ENCODE measurements at regions not wholly inside any gene's neighbourhood (a gene's known extent, or its start where the extent isn't known, plus 50 kb on each side); places are given as distances from the start of the nearest gene placed in this dataset.
A peak's percentile ranks its signal among the peaks of the same experiment; 100 is the strongest.
"Not testable (repeated sequence)": the region's sequence is repeated elsewhere in the genome, so short reads cannot be mapped to it uniquely, and the experiment has no call there.

GRCh38 chr11:109519253-109519652 lies 97.3 kb downstream of the C11orf87 start:
- no peaks in the 10 kb centered on the region for H3K36me3 ChIP-seq
- no peak overlapping the region for H2AFZ ChIP-seq (replicated peaks)
- H3K9me3 Mint-ChIP-seq: no peaks in the 10 kb centered on the region
- no peaks in the 10 kb centered on the region for H3K4me1 ChIP-seq
- no peak overlapping the region for H3K9ac ChIP-seq
- no peaks in the 10 kb centered on the region for H3F3A ChIP-seq (ENCODE audit: low read depth)
- H3K79me2 ChIP-seq (ENCODE audit: low read depth): no peaks in the 10 kb centered on the region
- no peak overlapping the region for H3K4me2 ChIP-seq
- H3K27me3 Mint-ChIP-seq (ENCODE audit: insufficient read depth, low read depth): no peaks in the 10 kb centered on the region
- TF ChIP-seq CTCF (IDR thresholded peaks at IDR 0.05) (no peak), EZH2phosphoT487 (IDR thresholded peaks at IDR 0.05) (no peak)
- H3K4me3 Mint-ChIP-seq: no peak overlapping the region
- H3K9me3 ChIP-seq (ENCODE audit: low read depth): no peaks in the 10 kb centered on the region
- no peak overlapping the region for H3K27ac ChIP-seq
- H3K36me3 Mint-ChIP-seq: no peaks in the 10 kb centered on the region
- no peak for DNase-seq (ENCODE audit: low spot score)
- H3K27me3 ChIP-seq: no peaks in the 10 kb centered on the region
- H3K4me3 ChIP-seq: no peak overlapping the region
- no peaks in the 10 kb centered on the region for H4K20me1 ChIP-seq (ENCODE audit: low read depth)
- H3K4me1 Mint-ChIP-seq: no peaks in the 10 kb centered on the region
- H3K27ac Mint-ChIP-seq: no peak overlapping the region

- TF ChIP-seq EZH2 (IDR thresholded peaks at IDR 0.05): no peak
- TF ChIP-seq CTCF (IDR thresholded peaks at IDR 0.05): no peak
- TF ChIP-seq EZH2phosphoT487 (IDR thresholded peaks at IDR 0.05): no peak
- H3K27ac Mint-ChIP-seq: no peak overlapping the region
- no peaks in the 10 kb centered on the region for H3K9me3 Mint-ChIP-seq
- H3K4me1 ChIP-seq: no peaks in the 10 kb centered on the region
- no peaks in the 10 kb centered on the region for H3K36me3 Mint-ChIP-seq
- no peaks in the 10 kb centered on the region for H3K4me1 Mint-ChIP-seq
- H3K4me2 ChIP-seq: no peak overlapping the region
- no peaks in the 10 kb centered on the region for H3K79me2 ChIP-seq (ENCODE audit: low read depth)
- H4K20me1 ChIP-seq (ENCODE audit: low read depth): no peaks in the 10 kb centered on the region
- no peak overlapping the region for H3K4me3 ChIP-seq
- no peak overlapping the region for H3K4me3 Mint-ChIP-seq
- no peak overlapping the region for H3K9ac ChIP-seq
- H3K36me3 ChIP-seq: no peaks in the 10 kb centered on the region
- H3K9me3 ChIP-seq (ENCODE audit: low read depth): no peaks in the 10 kb centered on the region
- H2AFZ ChIP-seq (replicated peaks): no peak overlapping the region
- no peaks in the 10 kb centered on the region for H3K27me3 ChIP-seq
- H3F3A ChIP-seq (ENCODE audit: low read depth): no peaks in the 10 kb centered on the region
- DNase-seq (ENCODE audit: low spot score): no peak
- H3K27me3 Mint-ChIP-seq (ENCODE audit: insufficient read depth, low read depth): peaks cover 5% of the 10 kb centered on the region
- H3K27ac ChIP-seq: no peak overlapping the region
These were observed 99.6 kb downstream of the C11orf87 start for GRCh38 chr11:109521571-109522086.

GRCh38 chr11:109522116-109522755 lies 100.2 kb downstream of the C11orf87 start:
- TF ChIP-seq EZH2 (IDR thresholded peaks at IDR 0.05) (no peak), CTCF (IDR thresholded peaks at IDR 0.05) (peak; percentile 21), EZH2phosphoT487 (IDR thresholded peaks at IDR 0.05) (no peak)
- Mint-ChIP-seq H3K27ac (no peak overlapping the region), H3K9me3 (no peaks in the 10 kb centered on the region), H3K27me3 (ENCODE audit: insufficient read depth, low read depth) (peaks cover 5% of the 10 kb centered on the region), H3K36me3 (no peaks in the 10 kb centered on the region), H3K4me3 (no peak overlapping the region), H3K4me1 (peaks cover 3% of the 10 kb centered on the region)
- Histone ChIP-seq H3K4me3 (no peak overlapping the region), H3F3A (ENCODE audit: low read depth) (no peaks in the 10 kb centered on the region), H3K4me2 (no peak overlapping the region), H2AFZ (replicated peaks) (no peak overlapping the region), H3K36me3 (no peaks in the 10 kb centered on the region), H3K4me1 (no peaks in the 10 kb centered on the region), H3K27me3 (no peaks in the 10 kb centered on the region), H3K79me2 (ENCODE audit: low read depth) (no peaks in the 10 kb centered on the region), H3K9ac (no peak overlapping the region), H4K20me1 (ENCODE audit: low read depth) (no peaks in the 10 kb centered on the region), H3K27ac (no peak overlapping the region), H3K9me3 (ENCODE audit: low read depth) (no peaks in the 10 kb centered on the region)
- no peak for DNase-seq (ENCODE audit: low spot score)

DNA sequence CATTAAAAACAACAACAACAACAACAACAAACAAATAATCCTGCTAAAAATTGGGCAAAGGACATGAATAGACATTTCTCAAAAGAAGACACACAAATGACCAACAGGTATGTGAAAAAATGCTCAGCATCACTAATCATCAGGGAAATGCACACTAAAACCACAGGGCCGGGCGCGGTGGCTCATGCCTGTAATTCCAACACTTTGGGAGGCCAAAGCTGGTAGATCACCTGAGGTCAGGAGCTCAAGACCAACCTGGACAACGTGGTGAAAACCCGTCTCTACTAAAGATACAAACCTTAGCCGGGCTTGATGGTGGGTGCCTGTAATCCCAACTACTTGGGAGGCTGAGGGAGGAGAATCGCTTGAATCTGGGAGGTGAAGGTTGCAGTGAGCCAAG lies 103.6 kb downstream of the C11orf87 start:
- H3K4me2 ChIP-seq; H3K27me3 ChIP-seq; H3K4me3 ChIP-seq; H3K36me3 ChIP-seq; H3K27me3 Mint-ChIP-seq (ENCODE audit: insufficient read depth, low read depth); H3K4me1 ChIP-seq; H3K27ac ChIP-seq; H3F3A ChIP-seq (ENCODE audit: low read depth); H3K9me3 ChIP-seq (ENCODE audit: low read depth); H3K79me2 ChIP-seq (ENCODE audit: low read depth); H4K20me1 ChIP-seq (ENCODE audit: low read depth); H3K9ac ChIP-seq; H3K4me1 Mint-ChIP-seq; H3K27ac Mint-ChIP-seq; H3K9me3 Mint-ChIP-seq; H3K4me3 Mint-ChIP-seq; DNase-seq (ENCODE audit: low spot score); H2AFZ ChIP-seq (replicated peaks); H3K36me3 Mint-ChIP-seq: not testable (repeated sequence)
